Mesodermal cell (in vitro differentiated cells): ENCODE measurements at regions not wholly inside any gene's neighbourhood (a gene's known extent, or its start where the extent isn't known, plus 50 kb on each side); places are given as distances from the start of the nearest gene placed in this dataset.
"Not testable (repeated sequence)": the region's sequence is repeated elsewhere in the genome, so short reads cannot be mapped to it uniquely, and the experiment has no call there.

Experiments
- H3K27ac ChIP-seq: 2 replicates; pipeline ENCODE4 v1.7.0; 2013; ENCODE audit warnings: mild to moderate bottlenecking, low read depth, low read length, moderate library complexity; ENCODE audit not compliant: severe bottlenecking
- H3K36me3 ChIP-seq: 2 replicates; pipeline ENCODE4 v1.7.1; 2013; ENCODE audit warnings: mild to moderate bottlenecking, low read length, moderate library complexity; ENCODE audit not compliant: control insufficient read depth, insufficient read depth
- H3K4me1 ChIP-seq: one replicate; pipeline ENCODE4 v1.7.1; 2013; ENCODE audit warnings: mild to moderate bottlenecking, low read length; ENCODE audit not compliant: insufficient read depth, control insufficient read depth, poor library complexity, severe bottlenecking
- H3K4me3 ChIP-seq: 2 replicates; pipeline ENCODE4 v1.7.0; 2013; ENCODE audit warnings: low read length, control low read depth, mild to moderate bottlenecking; ENCODE audit not compliant: insufficient read depth, poor library complexity, severe bottlenecking; ENCODE audit errors: extremely low read depth
- H3K9me3 ChIP-seq: 2 replicates; pipeline ENCODE4 v1.7.1; 2013; ENCODE audit warnings: mild to moderate bottlenecking, low read length, moderate library complexity; ENCODE audit not compliant: control insufficient read depth
- WGBS, 2 experiments: methylation state at CpG; one replicate each; pipeline ENCODE4 v1.1.5; 2013; ENCODE audit warnings: missing lambda C conversion rate in 2 of 2; ENCODE audit not compliant: insufficient coverage in 2 of 2; 5-methylcytosine and 5-hydroxymethylcytosine counted together

- H3K9me3 ChIP-seq: no peaks in the 10 kb centered on the region
- H3K4me1 ChIP-seq: no peaks in the 10 kb centered on the region
- H3K36me3 ChIP-seq: no peaks in the 10 kb centered on the region
- H3K27ac ChIP-seq: no peak overlapping the region
- no CpG with 5 or more reads among the region's 2 CpGs for WGBS, 2 experiments
- H3K4me3 ChIP-seq: no peak overlapping the region
These were observed 138.1 kb upstream of the BET1 start for GRCh38 chr7:94142281-94142680.

DNA sequence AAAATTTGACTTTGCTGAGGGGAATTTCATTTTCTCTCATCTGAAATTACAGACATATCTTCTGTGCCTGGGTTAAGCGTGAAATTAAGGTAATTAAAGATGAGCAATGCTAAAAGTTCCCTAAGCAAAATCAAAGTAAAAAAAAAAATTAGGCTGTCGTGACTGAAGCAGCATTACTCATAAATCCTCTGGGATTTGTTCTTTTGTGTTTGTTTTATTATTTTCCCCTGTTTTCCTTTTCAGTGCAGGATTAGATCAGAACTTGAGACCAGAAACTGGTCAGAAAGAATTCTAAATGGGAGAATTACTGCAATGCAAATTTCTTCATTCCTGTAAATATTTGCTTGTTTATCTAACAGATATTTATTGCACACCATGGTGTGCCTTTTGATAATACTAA, 141.4 kb upstream of the BET1 start:
- no peaks in the 10 kb centered on the region for H3K9me3 ChIP-seq
- WGBS, 2 experiments: no CpG with 5 or more reads among the region's 2 CpGs
- H3K4me3 ChIP-seq: no peak overlapping the region
- no peaks in the 10 kb centered on the region for H3K36me3 ChIP-seq
- no peaks in the 10 kb centered on the region for H3K4me1 ChIP-seq
- no peak overlapping the region for H3K27ac ChIP-seq

- Histone ChIP-seq H3K4me1 (no peaks in the 10 kb centered on the region), H3K4me3 (no peak overlapping the region), H3K9me3 (no peaks in the 10 kb centered on the region), H3K27ac (no peak overlapping the region), H3K36me3 (no peaks in the 10 kb centered on the region)
- 81 to 94% methylated on average over 6 of the region's 6 CpGs for WGBS, 2 experiments
These were observed 142.3 kb upstream of the BET1 start for GRCh38 chr7:94146408-94146807.

DNA sequence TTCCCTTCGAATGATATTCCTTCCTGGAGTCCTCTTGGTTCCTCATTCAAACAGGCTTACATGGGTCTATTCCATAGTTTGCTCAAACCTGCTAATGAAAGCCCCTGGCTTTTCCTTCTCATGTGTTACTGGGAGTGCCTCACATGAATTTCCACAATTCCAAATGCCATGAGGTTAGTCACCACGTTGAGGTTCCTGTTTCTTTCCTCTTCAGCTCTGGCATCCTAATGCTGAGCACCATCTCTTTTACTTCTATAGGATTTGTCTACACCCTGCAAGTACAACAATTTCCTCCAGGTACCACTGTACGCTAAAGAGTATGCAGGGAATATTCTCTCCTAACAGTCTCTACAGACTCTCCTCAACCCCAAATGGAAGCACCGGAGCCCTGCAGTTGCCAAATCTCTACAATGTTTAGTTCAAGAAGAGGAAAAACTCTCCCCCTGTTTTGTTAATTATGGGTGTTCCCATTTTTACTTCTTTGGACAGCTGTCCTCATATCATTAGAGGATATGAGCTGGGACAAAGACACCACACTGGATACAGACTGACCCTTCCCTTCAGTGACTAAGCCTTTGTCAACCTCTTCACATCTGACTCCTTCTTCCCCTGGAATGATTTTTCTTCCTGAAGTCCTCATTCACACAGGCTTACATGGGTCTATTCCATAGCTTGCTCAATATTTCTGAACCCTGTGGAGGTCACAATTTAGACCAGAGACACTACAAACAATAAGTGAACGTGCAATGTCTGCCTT, 145.8 kb upstream of the BET1 start:
- no peaks in the 10 kb centered on the region for H3K9me3 ChIP-seq
- H3K36me3 ChIP-seq: no peaks in the 10 kb centered on the region
- no peak overlapping the region for H3K4me3 ChIP-seq
- H3K4me1 ChIP-seq: no peaks in the 10 kb centered on the region
- 90 to 91% methylated on average over 3 of the region's 5 CpGs for WGBS, 2 experiments
- H3K27ac ChIP-seq: no peak overlapping the region

DNA sequence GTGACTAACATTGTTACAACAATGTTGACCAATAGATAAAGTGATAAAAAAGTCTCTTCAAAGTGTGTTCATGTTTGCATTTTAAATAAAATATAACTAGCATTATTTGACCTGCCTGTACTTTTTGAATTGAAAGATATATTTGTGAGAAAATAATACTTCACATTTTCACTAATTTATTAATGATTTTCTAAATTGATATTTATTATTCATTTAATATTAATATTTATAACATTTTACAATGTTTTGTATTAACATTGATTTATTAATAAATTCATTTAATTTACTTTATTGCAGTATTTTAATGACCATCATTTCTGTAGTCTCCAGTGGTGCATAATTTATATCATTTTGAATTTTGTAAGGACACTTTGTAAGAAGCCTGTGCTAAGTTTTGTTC, 150.0 kb upstream of the BET1 start:
- no peak overlapping the region for H3K4me3 ChIP-seq
- H3K9me3 ChIP-seq: no peaks in the 10 kb centered on the region
- H3K36me3 ChIP-seq: no peaks in the 10 kb centered on the region
- no peaks in the 10 kb centered on the region for H3K4me1 ChIP-seq
- H3K27ac ChIP-seq: no peak overlapping the region

GRCh38 chr7:94154858-94155257, 150.7 kb upstream of the BET1 start:
- no peak overlapping the region for H3K27ac ChIP-seq
- no peaks in the 10 kb centered on the region for H3K4me1 ChIP-seq
- H3K4me3 ChIP-seq: no peak overlapping the region
- WGBS, 2 experiments: 35 to 40% methylated on average over 3 of the region's 3 CpGs
- no peaks in the 10 kb centered on the region for H3K36me3 ChIP-seq
- no peaks in the 10 kb centered on the region for H3K9me3 ChIP-seq

DNA sequence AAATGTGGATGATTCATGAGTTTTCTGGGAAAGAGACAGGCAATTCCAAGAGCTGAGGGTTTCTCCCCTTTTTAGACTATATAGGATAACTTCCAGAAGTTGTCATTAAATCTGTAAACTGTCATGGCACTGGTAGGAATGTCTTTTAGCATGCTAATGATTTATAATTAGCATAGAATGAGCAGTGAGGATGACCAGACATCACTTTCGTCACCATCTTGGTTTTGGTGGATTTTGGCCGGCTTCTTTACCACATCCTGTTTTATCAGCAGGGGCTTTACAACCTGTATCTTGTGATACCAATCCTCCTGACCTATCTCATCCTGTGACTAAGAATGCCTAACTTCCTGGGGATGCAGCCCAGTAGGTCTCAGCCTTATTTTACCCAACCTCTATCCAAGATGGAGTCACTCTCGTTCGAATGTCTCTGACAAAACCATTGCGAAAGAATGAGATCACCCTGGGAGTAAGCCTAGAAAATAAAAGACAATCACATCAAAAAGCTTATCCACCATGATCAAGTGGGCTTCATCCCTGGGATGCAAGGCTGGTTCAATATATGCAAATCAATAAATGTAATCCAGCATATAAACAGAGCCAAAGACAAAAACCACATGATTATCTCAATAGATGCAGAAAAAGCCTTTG, 153.6 kb upstream of the BET1 start:
- 93 to 97% methylated on average over 3 to 4 of the region's 5 CpGs for WGBS, 2 experiments
- not testable (repeated sequence) for H3K4me1 ChIP-seq, H3K9me3 ChIP-seq, H3K27ac ChIP-seq, H3K36me3 ChIP-seq, H3K4me3 ChIP-seq

GRCh38 chr7:94160719-94161435, 156.7 kb upstream of the BET1 start:
- WGBS, 2 experiments: 85 to 91% methylated on average over 2 to 3 of the region's 3 CpGs
- Histone ChIP-seq H3K36me3 (no peaks in the 10 kb centered on the region), H3K4me3 (no peak overlapping the region)

DNA sequence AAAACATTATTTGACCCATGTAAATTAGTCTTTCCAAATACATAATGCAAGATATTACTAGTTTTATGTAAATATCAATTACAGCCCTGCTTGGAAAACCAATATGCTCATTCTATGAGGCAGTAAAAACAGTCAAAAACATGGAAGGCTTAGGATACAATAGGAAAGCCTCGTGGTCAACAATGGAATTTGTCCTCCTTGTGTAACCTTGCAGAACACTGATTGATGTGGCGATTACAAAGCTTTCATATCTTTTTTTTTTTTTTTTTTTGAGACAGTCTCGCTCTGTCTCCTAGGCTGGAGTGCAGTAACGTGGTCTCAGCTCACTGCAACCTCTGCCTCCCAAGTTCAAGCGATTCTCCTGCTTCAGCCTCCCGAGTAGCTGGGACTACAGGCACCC, 157.3 kb upstream of the BET1 start:
- Histone ChIP-seq H3K4me3 (no peak overlapping the region), H3K9me3 (no peaks in the 10 kb centered on the region), H3K36me3 (no peaks in the 10 kb centered on the region), H3K4me1 (no peaks in the 10 kb centered on the region), H3K27ac (no peak overlapping the region)
- WGBS, 2 experiments: 80 to 95% methylated on average over 1 to 2 of the region's 6 CpGs

More at GRCh38 chr7:94160719-94161435, 156.7 kb upstream of the BET1 start:
- Histone ChIP-seq H3K4me1 (no peaks in the 10 kb centered on the region), H3K27ac (no peak overlapping the region), H3K9me3 (no peaks in the 10 kb centered on the region)

DNA sequence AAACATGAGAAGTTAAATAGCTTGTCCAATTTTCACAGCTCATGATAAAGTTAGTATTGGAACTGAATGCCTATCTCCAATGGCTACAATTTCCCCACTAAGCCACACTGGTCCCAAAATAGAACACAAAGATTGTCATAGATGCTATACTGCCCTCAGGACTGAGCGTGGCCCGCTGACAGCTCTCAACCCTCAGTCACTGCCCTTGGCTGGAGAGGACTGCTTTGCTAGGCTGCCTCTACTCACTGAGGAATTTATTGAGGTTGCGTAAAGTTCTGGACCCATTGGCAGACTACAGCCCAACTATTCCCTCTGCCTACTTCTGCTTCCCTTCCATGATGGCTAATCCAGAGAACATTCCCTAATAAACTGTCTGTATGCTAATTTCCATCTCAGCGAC, 165.5 kb upstream of the BET1 start:
- WGBS, 2 experiments: 86 to 87% methylated on average over 3 of the region's 4 CpGs
- Histone ChIP-seq H3K27ac (no peak overlapping the region), H3K9me3 (no peaks in the 10 kb centered on the region), H3K36me3 (no peaks in the 10 kb centered on the region), H3K4me1 (no peaks in the 10 kb centered on the region), H3K4me3 (no peak overlapping the region)

GRCh38 chr7:94170836-94171235, 166.7 kb upstream of the BET1 start:
- no peaks in the 10 kb centered on the region for H3K4me1 ChIP-seq
- no peaks in the 10 kb centered on the region for H3K36me3 ChIP-seq
- H3K4me3 ChIP-seq: no peak overlapping the region
- H3K9me3 ChIP-seq: no peaks in the 10 kb centered on the region
- H3K27ac ChIP-seq: no peak overlapping the region
